Hepatocyte (in vitro differentiated cells): ENCODE measurements at regions not wholly inside any gene's neighbourhood (a gene's known extent, or its start where the extent isn't known, plus 50 kb on each side); places are given as distances from the start of the nearest gene placed in this dataset.

ENCODE experiments used
- DNase-seq: peaks from one replicate; pipeline ENCODE4 v3.0.0-alpha.2; 2016; ENCODE audit warnings: low spot score
- H2AFZ ChIP-seq: fragments of 200-600 bp; sonication (generic); 2 replicates; pipeline ENCODE4 v1.6.0; 2016; ENCODE audit warnings: antibody characterized with exemption, mild to moderate bottlenecking
- H3K27ac ChIP-seq: fragments of 200-600 bp; sonication (generic); 2 replicates; pipeline ENCODE4 v1.5.1; 2016; ENCODE audit warnings: mild to moderate bottlenecking
- H3K27me3 ChIP-seq: fragments of 200-600 bp; sonication (generic); 2 replicates; pipeline ENCODE4 v1.6.1; 2016
- H3K36me3 ChIP-seq: fragments of 200-600 bp; sonication (generic); replicated peaks from 2 replicates; pipeline ENCODE4 v1.5.1; 2016; ENCODE audit warnings: low read depth; ENCODE audit not compliant: insufficient read depth
- H3K4me1 ChIP-seq: fragments of 200-600 bp; sonication (generic); 2 replicates; pipeline ENCODE4 v1.5.1; 2016; ENCODE audit warnings: mild to moderate bottlenecking, moderate library complexity; ENCODE audit not compliant: insufficient read depth
- H3K4me2 ChIP-seq: fragments of 200-600 bp; sonication (generic); 2 replicates; pipeline ENCODE4 v1.6.0; 2016
- H3K4me3 ChIP-seq: fragments of 200-600 bp; sonication (generic); 2 replicates; pipeline ENCODE4 v1.5.1; 2016; ENCODE audit warnings: mild to moderate bottlenecking
- H3K79me2 ChIP-seq: fragments of 200-600 bp; sonication (generic); 2 replicates; pipeline ENCODE4 v1.6.0; 2017; ENCODE audit warnings: mild to moderate bottlenecking
- H3K9me2 ChIP-seq: fragments of 200-600 bp; sonication (generic); replicated peaks from 2 replicates; pipeline ENCODE4 v1.6.0; 2017; ENCODE audit warnings: mild to moderate bottlenecking; ENCODE audit not compliant: insufficient read depth
- H3K9me3 ChIP-seq: fragments of 200-600 bp; sonication (generic); 2 replicates; pipeline ENCODE4 v1.5.1; 2016; ENCODE audit warnings: low read depth, mild to moderate bottlenecking
- H4K20me1 ChIP-seq: fragments of 200-600 bp; sonication (generic); 2 replicates; pipeline ENCODE4 v1.6.0; 2016; ENCODE audit warnings: mild to moderate bottlenecking; ENCODE audit not compliant: insufficient read depth, poor library complexity, severe bottlenecking
- EZH2 ChIP-seq: fragments of 200-600 bp; sonication (generic); IDR thresholded peaks from 2 replicates; pipeline ENCODE4 v1.6.1; 2016; ENCODE audit warnings: antibody characterized with exemption, mild to moderate bottlenecking, borderline replicate concordance
- EZH2phosphoT487 ChIP-seq: fragments of 200-600 bp; sonication (generic); IDR thresholded peaks from one replicate; pipeline ENCODE4 v1.6.1; 2018; ENCODE audit warnings: antibody characterized with exemption, mild to moderate bottlenecking, low read depth, moderate library complexity; ENCODE audit not compliant: unreplicated experiment, severe bottlenecking
- WGBS: methylation state at CpG from one replicate; pipeline ENCODE4 v1.1.6; 2016; ENCODE audit warnings: low lambda C conversion rate; ENCODE audit errors: missing lambda C conversion rate; 5-methylcytosine and 5-hydroxymethylcytosine counted together
- TF ChIP-seq, protein P1 (sequence below): fragments of 200-600 bp; sonication (generic); IDR thresholded peaks from 2 replicates; pipeline ENCODE4 v1.5.1; 2016; ENCODE audit warnings: antibody characterized with exemption, mild to moderate bottlenecking; ENCODE audit not compliant: poor library complexity

DNA sequence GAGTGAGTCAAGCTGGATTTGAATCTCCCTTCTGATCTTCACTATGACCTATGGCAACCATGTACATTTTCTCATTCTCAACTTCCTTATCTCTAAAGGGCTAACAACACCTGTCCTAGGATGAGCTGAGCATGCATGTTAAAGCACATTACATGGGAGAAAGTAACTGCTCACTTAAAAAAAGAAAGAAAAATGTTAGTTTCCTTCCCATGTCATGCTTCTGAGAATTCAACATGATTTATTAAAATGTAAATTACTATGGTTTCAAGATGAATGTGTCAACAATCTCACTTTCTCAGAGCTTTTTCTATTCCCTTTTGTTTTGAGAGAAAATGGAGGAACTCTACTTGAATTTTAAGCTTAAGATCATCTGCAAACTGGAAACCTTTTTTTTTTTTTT lies 295.3 kb downstream of the SKIDA1 start:
- TF ChIP-seq EZH2phosphoT487: no peak
- TF ChIP-seq EZH2: no peak
- TF ChIP-seq, protein P1, sequence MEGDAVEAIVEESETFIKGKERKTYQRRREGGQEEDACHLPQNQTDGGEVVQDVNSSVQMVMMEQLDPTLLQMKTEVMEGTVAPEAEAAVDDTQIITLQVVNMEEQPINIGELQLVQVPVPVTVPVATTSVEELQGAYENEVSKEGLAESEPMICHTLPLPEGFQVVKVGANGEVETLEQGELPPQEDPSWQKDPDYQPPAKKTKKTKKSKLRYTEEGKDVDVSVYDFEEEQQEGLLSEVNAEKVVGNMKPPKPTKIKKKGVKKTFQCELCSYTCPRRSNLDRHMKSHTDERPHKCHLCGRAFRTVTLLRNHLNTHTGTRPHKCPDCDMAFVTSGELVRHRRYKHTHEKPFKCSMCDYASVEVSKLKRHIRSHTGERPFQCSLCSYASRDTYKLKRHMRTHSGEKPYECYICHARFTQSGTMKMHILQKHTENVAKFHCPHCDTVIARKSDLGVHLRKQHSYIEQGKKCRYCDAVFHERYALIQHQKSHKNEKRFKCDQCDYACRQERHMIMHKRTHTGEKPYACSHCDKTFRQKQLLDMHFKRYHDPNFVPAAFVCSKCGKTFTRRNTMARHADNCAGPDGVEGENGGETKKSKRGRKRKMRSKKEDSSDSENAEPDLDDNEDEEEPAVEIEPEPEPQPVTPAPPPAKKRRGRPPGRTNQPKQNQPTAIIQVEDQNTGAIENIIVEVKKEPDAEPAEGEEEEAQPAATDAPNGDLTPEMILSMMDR: no peak

DNA sequence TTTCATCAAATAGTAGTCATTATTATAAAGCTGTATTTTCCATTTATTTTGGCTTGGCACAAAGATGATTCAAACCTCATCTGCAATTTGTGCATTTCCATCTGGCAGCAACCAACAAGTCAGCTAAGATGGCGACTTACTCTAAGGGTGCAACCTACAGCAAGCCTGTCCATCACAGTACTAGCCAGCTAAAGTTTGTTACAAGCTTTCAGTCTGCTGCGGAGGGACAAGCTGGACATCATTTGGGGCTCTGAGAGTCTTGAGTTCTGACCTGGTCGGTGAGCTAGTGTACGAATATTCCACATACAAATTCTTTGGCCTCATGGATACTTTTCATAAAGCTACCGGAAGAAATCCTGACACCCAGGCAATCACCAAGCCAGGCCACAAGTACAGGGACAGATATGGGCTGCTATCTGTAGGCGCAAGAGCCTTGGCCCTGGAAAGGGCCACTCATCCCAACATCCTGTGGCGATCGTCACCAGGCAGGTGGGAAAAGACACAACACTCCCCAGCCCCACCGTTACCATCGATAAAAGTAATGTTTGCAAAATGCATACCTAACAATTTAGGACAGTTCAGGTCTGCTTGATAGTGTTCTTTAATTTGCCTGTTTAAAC lies 307.6 kb downstream of the SKIDA1 start:
- WGBS: 98% methylated on average over 10 of the region's 10 CpGs

More for the DNA sequence above, 295.3 kb downstream of the SKIDA1 start:
- DNase-seq: no peak
- H3K9me2 ChIP-seq: no peaks in the 10 kb centered on the region
- H4K20me1 ChIP-seq: no peaks in the 10 kb centered on the region
- H3K27ac ChIP-seq: no peak overlapping the region
- no peaks in the 10 kb centered on the region for H3K36me3 ChIP-seq
- no peaks in the 10 kb centered on the region for H3K79me2 ChIP-seq
- no peaks in the 10 kb centered on the region for H3K9me3 ChIP-seq
- H3K27me3 ChIP-seq: no peaks in the 10 kb centered on the region
- H2AFZ ChIP-seq: no peak overlapping the region
- no peak overlapping the region for H3K4me2 ChIP-seq
- no peaks in the 10 kb centered on the region for H3K4me1 ChIP-seq
- no peak overlapping the region for H3K4me3 ChIP-seq

DNA sequence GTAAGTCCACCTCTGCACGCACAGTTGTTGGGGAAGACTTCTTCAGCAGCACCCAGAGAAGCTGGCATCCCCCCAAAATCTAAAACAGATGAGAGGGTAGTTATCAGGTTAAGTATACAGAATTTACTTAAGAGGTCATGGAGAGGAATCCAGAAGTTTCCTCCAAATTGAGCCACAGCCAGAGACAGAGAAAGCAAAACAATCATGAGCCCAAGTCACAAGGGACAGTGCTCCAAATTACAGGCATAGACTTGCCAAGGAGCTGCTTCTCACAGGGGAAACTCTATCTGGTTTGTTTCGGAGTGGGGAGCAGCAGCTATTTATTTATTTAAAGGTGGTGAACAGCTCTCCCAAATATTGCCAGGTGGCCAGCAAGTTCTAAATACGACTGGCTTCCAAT lies 308.4 kb downstream of the SKIDA1 start:
- H3K4me1 ChIP-seq: peaks cover 7% of the 10 kb centered on the region
- H3K9me2 ChIP-seq: no peaks in the 10 kb centered on the region
- no peaks in the 10 kb centered on the region for H3K36me3 ChIP-seq
- H3K4me3 ChIP-seq: no peak overlapping the region
- no peak for DNase-seq
- H3K4me2 ChIP-seq: no peak overlapping the region
- no peak overlapping the region for H2AFZ ChIP-seq
- H3K79me2 ChIP-seq: no peaks in the 10 kb centered on the region
- H3K27me3 ChIP-seq: no peaks in the 10 kb centered on the region
- H3K9me3 ChIP-seq: no peaks in the 10 kb centered on the region
- no peak overlapping the region for H3K27ac ChIP-seq
- 81% methylated on average over 3 of the region's 3 CpGs for WGBS
- TF ChIP-seq EZH2phosphoT487 (no peak), EZH2 (no peak)
- TF ChIP-seq, protein P1: no peak
- H4K20me1 ChIP-seq: no peaks in the 10 kb centered on the region

More for the DNA sequence above, 307.6 kb downstream of the SKIDA1 start:
- Histone ChIP-seq H4K20me1 (no peaks in the 10 kb centered on the region), H3K4me1 (peaks cover 7% of the 10 kb centered on the region), H3K4me3 (no peak overlapping the region), H3K4me2 (no peak overlapping the region), H3K9me3 (no peaks in the 10 kb centered on the region), H3K36me3 (no peaks in the 10 kb centered on the region), H3K27ac (no peak overlapping the region), H3K27me3 (no peaks in the 10 kb centered on the region), H2AFZ (no peak overlapping the region), H3K9me2 (no peaks in the 10 kb centered on the region), H3K79me2 (no peaks in the 10 kb centered on the region)
- TF ChIP-seq EZH2 (no peak), EZH2phosphoT487 (no peak)
- TF ChIP-seq, protein P1: no peak
- no peak for DNase-seq

DNA sequence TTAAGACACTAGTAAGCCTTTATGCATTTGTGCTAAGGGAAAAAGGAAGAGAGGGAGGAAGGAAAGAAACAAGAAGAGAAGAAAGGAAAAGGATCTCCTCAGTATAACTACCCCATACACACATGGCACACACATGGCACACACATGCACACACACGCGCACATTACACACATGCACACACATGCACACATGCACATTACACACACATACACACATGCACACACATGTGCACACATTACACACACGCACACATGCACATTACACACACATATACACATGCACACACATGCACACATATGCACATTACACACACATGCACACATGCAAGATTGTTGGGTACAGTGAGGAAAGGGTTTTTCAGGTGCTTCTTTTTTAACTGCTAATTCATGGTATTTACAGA lies 311.2 kb downstream of the SKIDA1 start:
- no peaks in the 10 kb centered on the region for H3K27me3 ChIP-seq
- H4K20me1 ChIP-seq: no peaks in the 10 kb centered on the region
- no peaks in the 10 kb centered on the region for H3K36me3 ChIP-seq
- H3K79me2 ChIP-seq: no peaks in the 10 kb centered on the region
- no peak overlapping the region for H2AFZ ChIP-seq
- H3K4me2 ChIP-seq: no peak overlapping the region
- TF ChIP-seq EZH2phosphoT487 (no peak), EZH2 (no peak)
- TF ChIP-seq, protein P1: no peak
- no peak for DNase-seq
- H3K4me1 ChIP-seq: peaks cover 7% of the 10 kb centered on the region
- H3K27ac ChIP-seq: no peak overlapping the region
- no peak overlapping the region for H3K4me3 ChIP-seq
- WGBS: 100% methylated on average over 3 of the region's 3 CpGs
- no peaks in the 10 kb centered on the region for H3K9me2 ChIP-seq
- no peaks in the 10 kb centered on the region for H3K9me3 ChIP-seq
